K562 (cell line): ENCODE measurements at regions not wholly inside any gene's neighbourhood (a gene's known extent, or its start where the extent isn't known, plus 50 kb on each side); places are given as distances from the start of the nearest gene placed in this dataset.

Source experiments
- BCLAF1 ChIP-seq, 2 experiments: fragments of 450-650 bp in 1 of 2; IDR thresholded peaks; 2 replicates each; pipeline ENCODE4 v1.6.1; 2011 to 2017; ENCODE audit warnings: low read depth in 2 of 2, antibody characterized with exemption in 1 of 2, borderline replicate concordance in 1 of 2, low read length in 1 of 2, mild to moderate bottlenecking in 1 of 2, mixed read lengths in 1 of 2; ENCODE audit not compliant: control insufficient read depth in 1 of 2
- CGGBP1 ChIP-seq: fragments of 250-450 bp; sonication (Bioruptor Pico); IDR thresholded peaks from 2 replicates; pipeline ENCODE4 v1.9.0; 2021; ENCODE audit warnings: mild to moderate bottlenecking
- E2F1 ChIP-seq: sonication (generic); formaldehyde crosslinking; IDR thresholded peaks from 2 replicates; pipeline ENCODE4 v1.8.1; 2023; ENCODE audit warnings: mild to moderate bottlenecking, missing genetic modification reagents, moderate library complexity
- GTF2A2 ChIP-seq: IDR thresholded peaks from 2 replicates; pipeline ENCODE4 v1.6.1; 2016; ENCODE audit warnings: mild to moderate bottlenecking, missing genetic modification characterization, missing compliant biosample characterization
- KLF1 ChIP-seq: fragments of 450-650 bp; IDR thresholded peaks from 2 replicates; pipeline ENCODE4 v1.6.1; 2016; ENCODE audit warnings: missing genetic modification characterization, missing compliant biosample characterization
- KLF13 ChIP-seq: fragments of 450-650 bp; IDR thresholded peaks from 2 replicates; pipeline ENCODE4 v1.6.1; 2016; ENCODE audit warnings: missing genetic modification characterization, low read depth, mild to moderate bottlenecking, missing compliant biosample characterization, moderate library complexity, borderline replicate concordance
- MCM7 ChIP-seq, 2 experiments: fragments of 450-650 bp; IDR thresholded peaks; 2 replicates each; pipeline ENCODE4 v1.6.1; 2016 to 2018
- MXD1 ChIP-seq: fragments of 250-450 bp; sonication (Bioruptor Pico); IDR thresholded peaks from 2 replicates; pipeline ENCODE4 v1.8.0; 2021; ENCODE audit warnings: borderline replicate concordance, mild to moderate bottlenecking, moderate library complexity; ENCODE audit not compliant: poor library complexity, severe bottlenecking
- NCOA2 ChIP-seq, 2 experiments: fragments of 450-650 bp; IDR thresholded peaks; 2 replicates each; pipeline ENCODE4 v1.6.1; 2018; ENCODE audit warnings: mild to moderate bottlenecking in 2 of 2, moderate library complexity in 1 of 2; ENCODE audit not compliant: partially characterized antibody in 2 of 2
- NFIC ChIP-seq: fragments of 450-650 bp; IDR thresholded peaks from 2 replicates; pipeline ENCODE4 v1.6.1; 2017; ENCODE audit warnings: mild to moderate bottlenecking, inconsistent platforms
- NR2C2 ChIP-seq, 2 experiments: fragments of 200-800 bp in 1 of 2; sonication (Bioruptor generic) in 1 of 2; sonication (generic) in 1 of 2; formaldehyde crosslinking in 1 of 2; IDR thresholded peaks; 2 replicates each; pipeline versions ENCODE4 v1.6.1 to v1.8.0; 2016 to 2022; ENCODE audit warnings: mild to moderate bottlenecking in 1 of 2, missing compliant biosample characterization in 1 of 2, missing genetic modification characterization in 1 of 2, missing genetic modification reagents in 1 of 2
- SIX5 ChIP-seq, 2 experiments: IDR thresholded peaks; 2 replicates each; pipeline ENCODE4 v1.6.1; 2011; ENCODE audit warnings: low read length in 2 of 2, borderline replicate concordance in 1 of 2, low read depth in 1 of 2, mild to moderate bottlenecking in 1 of 2, moderate library complexity in 1 of 2; ENCODE audit not compliant: insufficient read depth in 1 of 2
- SP2 ChIP-seq: IDR thresholded peaks from 2 replicates; pipeline ENCODE4 v1.6.1; 2011; ENCODE audit warnings: mild to moderate bottlenecking, low read depth, low read length, moderate library complexity; ENCODE audit not compliant: poor library complexity, severe bottlenecking; ENCODE audit errors: extremely low read depth
- TSC22D4 ChIP-seq: fragments of 450-650 bp; IDR thresholded peaks from 2 replicates; pipeline ENCODE4 v1.6.1; 2016; ENCODE audit warnings: missing genetic modification characterization, missing biosample characterization, control low read depth
- USF1 ChIP-seq: sonication (generic); formaldehyde crosslinking; IDR thresholded peaks from 2 replicates; pipeline ENCODE4 v1.9.0; 2022; ENCODE audit warnings: mild to moderate bottlenecking, missing genetic modification reagents
- ZBTB7A ChIP-seq: IDR thresholded peaks from 2 replicates; pipeline ENCODE4 v1.6.1; 2011; ENCODE audit warnings: low read depth, mild to moderate bottlenecking, low read length, moderate library complexity, borderline replicate concordance; ENCODE audit not compliant: control insufficient read depth
- ZNF282 ChIP-seq: sonication (generic); formaldehyde crosslinking; IDR thresholded peaks from 2 replicates; pipeline ENCODE4 v1.8.1; 2023; ENCODE audit warnings: missing genetic modification reagents
- ZNF57 ChIP-seq: fragments of 450-650 bp; formaldehyde crosslinking; IDR thresholded peaks from 2 replicates; pipeline ENCODE4 v1.4.0; 2020; ENCODE audit warnings: mild to moderate bottlenecking, moderate library complexity
- ZNF778 ChIP-seq: fragments of 450-650 bp; formaldehyde crosslinking; IDR thresholded peaks from 2 replicates; pipeline ENCODE4 v1.4.0; 2020; ENCODE audit warnings: mild to moderate bottlenecking, moderate library complexity

- TF ChIP-seq NR2C2 (CRISPR knock-in tag; IDR thresholded peaks at IDR 0.05) (no peak), NR2C2 (tag; IDR thresholded peaks at IDR 0.05) (peak; percentile 68), SP2 (no peak), ZBTB7A (peak; percentile 96; the same call in 1 of the 2 replicates), ZNF778 (CRISPR knock-in tag) (no peak), KLF13 (tag) (no peak), E2F1 (CRISPR knock-in tag) (no peak; the same call in 1 of the 2 replicates), MXD1 (CRISPR knock-in tag) (no peak), USF1 (no peak), GTF2A2 (tag) (no peak), MCM7 (IDR thresholded peaks at IDR 0.05) (no peak), SIX5 (IDR thresholded peaks at IDR 0.05; ENCODE audit: borderline replicate concordance in 1 of 2, insufficient read depth in 1 of 2, low read depth in 1 of 2, low read length in 2 of 2) (0 out of 4 replicates have a peak, but pooled peaks of 1 of the 2 experiments have one; percentile 14), KLF1 (tag) (no peak), ZNF57 (CRISPR knock-in tag) (no peak), TSC22D4 (tag) (no peak), BCLAF1 (IDR thresholded peaks at IDR 0.05; ENCODE audit: borderline replicate concordance in 1 of 2, control insufficient read depth in 1 of 2, low read depth in 2 of 2, low read length in 1 of 2) (no peak), NFIC (peak; percentile 49; the same call in 1 of the 2 replicates), NCOA2 (IDR thresholded peaks at IDR 0.05; ENCODE audit: partially characterized antibody in 2 of 2) (no peak), CGGBP1 (no peak), ZNF282 (CRISPR knock-in tag) (no peak)
These were observed 110.0 kb upstream of the LPCAT1 start (continued) for GRCh38 chr5:1633605-1634336.
